ENCODE measurements at regions not wholly inside any gene's neighbourhood (a gene's known extent, or its start where the extent isn't known, plus 50 kb on each side); places are given as distances from the start of the nearest gene placed in this dataset.

DNA sequence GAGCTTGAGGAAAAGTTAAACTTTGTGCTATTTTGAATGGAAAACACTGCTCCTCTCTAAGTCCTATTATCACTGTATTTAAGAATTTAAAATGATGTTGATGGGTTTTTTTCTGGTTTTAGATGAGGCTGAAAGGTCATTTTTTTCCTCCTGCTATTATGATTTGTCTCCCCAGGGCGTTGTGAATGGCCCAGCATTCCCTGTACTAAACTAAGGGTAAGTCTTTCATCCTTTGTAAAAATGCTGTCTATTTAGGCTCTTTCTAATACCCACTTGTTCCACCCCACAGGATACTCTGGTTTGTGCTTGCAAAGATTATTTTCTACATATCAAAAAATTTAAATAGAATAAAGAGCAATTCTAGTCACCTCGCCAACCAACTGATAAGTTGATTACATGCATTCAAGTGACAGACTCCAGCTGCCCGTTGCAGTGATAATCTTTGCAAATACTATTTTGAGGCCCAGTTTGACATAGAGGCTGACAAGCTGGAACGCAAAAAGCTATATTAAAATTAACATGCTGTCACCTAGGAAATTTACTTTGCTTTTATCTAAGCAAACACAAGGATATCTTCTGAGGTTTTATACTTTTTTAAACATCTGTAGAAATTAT, 222.3 kb upstream of the TMEM229A start:
- ChIA-PET POLR2A (ENCODE audit: partially characterized antibody) (no interaction called here), CTCF (ENCODE audit: partially characterized antibody) (interaction anchor here (1.4 to 1.8 kb wide), 2 partner anchors 14 to 529 kb away, joined by 3 read pairs; no protein-coding TSS in a partner anchor)
- Histone ChIP-seq H2AK5ac (ENCODE audit: low read depth, low read length) (no peak overlapping the region), H3K18ac (ENCODE audit: extremely low read depth, low read length) (no peak overlapping the region), H3K23ac (ENCODE audit: insufficient read length) (no peak overlapping the region), H4K8ac (ENCODE audit: extremely low read depth, insufficient read depth, low read length) (no peak overlapping the region), H3K9ac (replicated peaks in 1 of 4; ENCODE audit: extremely low read depth in 1 of 4, low read depth in 3 of 4, low read length in 3 of 4) (no peak overlapping the region), H3K4ac (replicated peaks; ENCODE audit: insufficient read length, low read depth, low read length) (no peak overlapping the region), H3K4me3 (ENCODE audit: extremely low read depth in 1 of 4, insufficient read depth in 2 of 4, low read depth in 3 of 4, low read length in 4 of 4) (no peak overlapping the region), H2BK12ac (ENCODE audit: low read depth, low read length) (no peak overlapping the region), H2BK5ac (ENCODE audit: low read depth, low read length) (no peak overlapping the region), H3K36me3 (ENCODE audit: control insufficient read depth in 2 of 4, insufficient read depth in 4 of 4, low read length in 3 of 4) (no peaks in the 10 kb centered on the region), H4K20me1 (replicated peaks in 1 of 2; ENCODE audit: control insufficient read depth in 1 of 2, insufficient read depth in 2 of 2, low read length in 2 of 2) (no peaks in the 10 kb centered on the region), H4K5ac (ENCODE audit: insufficient read length, low read depth, low read length) (no peak overlapping the region), H3K14ac (ENCODE audit: insufficient read length) (no peak overlapping the region), H3K56ac (replicated peaks; ENCODE audit: insufficient read length, low read depth, low read length) (no peak overlapping the region), H3K9me3 (ENCODE audit: insufficient read depth in 2 of 2, low read depth in 1 of 2, low read length in 1 of 2) (no peaks in the 10 kb centered on the region), H3K27me3 (replicated peaks in 1 of 4; ENCODE audit: control insufficient read depth in 3 of 4, extremely low read depth in 1 of 4, insufficient read depth in 3 of 4, low read length in 3 of 4) (no peaks in the 10 kb centered on the region; a peak in 1 of 7 replicates), H3K4me1 (replicated peaks in 1 of 4; ENCODE audit: control insufficient read depth in 3 of 4, insufficient read depth in 4 of 4, low read length in 3 of 4) (peaks cover 0 to 3% (median 0%) of the 10 kb centered on the region in 4 experiments; a peak in 1 of 7 replicates), H3K27ac (ENCODE audit: low read depth, low read length) (no peak overlapping the region), H3K4me2 (ENCODE audit: insufficient read depth in 1 of 2, low read depth in 2 of 2, low read length in 2 of 2) (no peak overlapping the region), H2BK15ac (ENCODE audit: low read length) (no peak overlapping the region), H2BK20ac (ENCODE audit: low read length) (no peak overlapping the region), H2BK120ac (replicated peaks; ENCODE audit: low read depth, low read length) (no peak overlapping the region), H2AFZ (ENCODE audit: low read length) (no peak overlapping the region), H3K79me2 (ENCODE audit: control insufficient read depth in 1 of 2, insufficient read depth in 2 of 2, low read length in 2 of 2) (no peaks in the 10 kb centered on the region), H3K79me1 (ENCODE audit: low read depth, low read length) (no peaks in the 10 kb centered on the region; the same call in 1 of the 2 replicates), H4K91ac (replicated peaks; ENCODE audit: insufficient read length, low read length) (no peak overlapping the region), H3K23me2 (ENCODE audit: low read depth, low read length) (no peaks in the 10 kb centered on the region)
- no peak for DNase-seq (ENCODE audit: low read depth in 1 of 2, low spot score in 2 of 2)
- FAIRE-seq: no peak
- WGBS, 2 experiments (ENCODE audit: extremely low coverage in 1 of 2, insufficient coverage in 1 of 2, insufficient read length in 1 of 2, insufficient replicate concordance in 2 of 2, low coverage in 1 of 2, low lambda C conversion rate in 2 of 2, missing lambda C conversion rate in 1 of 2): 69% methylated on average over 4 of the region's 4 CpGs; no CpG with 5 or more reads in 1 of the 2 experiments
- TF ChIP-seq CBX8 (IDR thresholded peaks at IDR 0.05; ENCODE audit: borderline replicate concordance, low read depth, low read length) (no peak), CBX5 (IDR thresholded peaks at IDR 0.05; ENCODE audit: low read depth, low read length) (no peak), SAP30 (IDR thresholded peaks at IDR 0.05; ENCODE audit: insufficient read depth, insufficient replicate concordance, low read length) (no peak), TAF1 (IDR thresholded peaks at IDR 0.05; ENCODE audit: low read depth, low read length) (no peak), EGR1 (IDR thresholded peaks at IDR 0.05; ENCODE audit: borderline replicate concordance, low read depth, low read length) (no peak), JUN (IDR thresholded peaks at IDR 0.05; ENCODE audit: low read depth, low read length) (no peak), SP4 (IDR thresholded peaks at IDR 0.05; ENCODE audit: low read length) (no peak), MAFK (IDR thresholded peaks at IDR 0.05; ENCODE audit: low read depth, low read length) (no peak), TCF12 (IDR thresholded peaks at IDR 0.05; ENCODE audit: low read depth, low read length) (no peak), CTBP2 (IDR thresholded peaks at IDR 0.05; ENCODE audit: borderline replicate concordance, insufficient read depth, insufficient read length, low read length) (no peak), CHD1 (IDR thresholded peaks at IDR 0.05; ENCODE audit: low read depth, low read length) (no peak), ASH2L (IDR thresholded peaks at IDR 0.05; ENCODE audit: low read length) (no peak)
- TF ChIP-seq, protein P1, sequence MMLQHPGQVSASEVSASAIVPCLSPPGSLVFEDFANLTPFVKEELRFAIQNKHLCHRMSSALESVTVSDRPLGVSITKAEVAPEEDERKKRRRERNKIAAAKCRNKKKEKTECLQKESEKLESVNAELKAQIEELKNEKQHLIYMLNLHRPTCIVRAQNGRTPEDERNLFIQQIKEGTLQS (IDR thresholded peaks at IDR 0.05; ENCODE audit: insufficient read depth, low read depth, low read length): no peak
